GM21529 (cell line): ENCODE measurements at regions not wholly inside any gene's neighbourhood (a gene's known extent, or its start where the extent isn't known, plus 50 kb on each side); places are given as distances from the start of the nearest gene placed in this dataset.
"Not testable (repeated sequence)": the region's sequence is repeated elsewhere in the genome, so short reads cannot be mapped to it uniquely, and the experiment has no call there.

Experiments
- ATAC-seq: cut with Tn5 transposase; IDR thresholded peaks from one replicate; pipeline ENCODE4 v1.9.1; 2021; ENCODE audit not compliant: unreplicated experiment

DNA sequence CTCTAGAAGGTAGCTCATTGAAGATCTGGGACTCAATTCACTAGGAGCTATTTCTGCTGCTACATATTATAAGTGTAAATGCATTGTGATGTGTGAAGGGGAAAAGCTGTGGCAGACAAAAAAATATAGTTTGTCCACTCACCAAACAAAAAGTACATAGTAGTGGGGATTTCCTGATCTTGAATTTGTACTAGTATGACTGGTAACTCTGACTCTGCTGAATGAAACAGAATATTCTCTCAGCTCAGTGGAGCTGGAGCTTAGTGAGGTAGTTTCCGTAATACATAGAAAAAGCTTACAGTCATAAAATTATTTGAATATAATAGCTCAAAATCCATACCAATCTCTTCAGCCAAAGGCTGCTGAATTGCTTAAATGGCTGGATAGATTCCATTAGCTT lies 455.6 kb upstream of the CD180 start:
- ATAC-seq, result peak; percentile 78

- ATAC-seq, result no peak
These were observed 454.6 kb upstream of the CD180 start for GRCh38 chr5:67651180-67651579.

- ATAC-seq, result no peak
These were observed 451.6 kb upstream of the CD180 start for GRCh38 chr5:67648201-67648671.

DNA sequence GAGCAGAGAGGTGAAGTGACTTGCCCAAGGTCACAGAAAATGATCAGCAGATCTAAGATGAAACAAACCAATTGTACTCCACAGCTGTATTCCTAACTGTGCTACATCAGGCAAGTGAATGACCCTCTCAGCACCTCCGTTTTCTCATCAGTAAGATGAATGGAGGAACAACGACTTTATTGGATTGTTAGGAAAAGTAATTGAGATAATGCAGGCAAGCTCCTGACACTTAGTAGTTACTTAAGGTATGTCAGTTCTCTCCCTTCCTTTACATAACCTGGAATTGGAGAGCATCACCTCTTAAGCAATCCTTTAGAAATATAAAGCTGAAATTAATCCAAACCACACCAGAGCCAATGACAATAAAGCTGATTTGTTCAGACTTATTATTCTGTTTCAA lies 451.2 kb upstream of the CD180 start:
- ATAC-seq, result no peak

DNA sequence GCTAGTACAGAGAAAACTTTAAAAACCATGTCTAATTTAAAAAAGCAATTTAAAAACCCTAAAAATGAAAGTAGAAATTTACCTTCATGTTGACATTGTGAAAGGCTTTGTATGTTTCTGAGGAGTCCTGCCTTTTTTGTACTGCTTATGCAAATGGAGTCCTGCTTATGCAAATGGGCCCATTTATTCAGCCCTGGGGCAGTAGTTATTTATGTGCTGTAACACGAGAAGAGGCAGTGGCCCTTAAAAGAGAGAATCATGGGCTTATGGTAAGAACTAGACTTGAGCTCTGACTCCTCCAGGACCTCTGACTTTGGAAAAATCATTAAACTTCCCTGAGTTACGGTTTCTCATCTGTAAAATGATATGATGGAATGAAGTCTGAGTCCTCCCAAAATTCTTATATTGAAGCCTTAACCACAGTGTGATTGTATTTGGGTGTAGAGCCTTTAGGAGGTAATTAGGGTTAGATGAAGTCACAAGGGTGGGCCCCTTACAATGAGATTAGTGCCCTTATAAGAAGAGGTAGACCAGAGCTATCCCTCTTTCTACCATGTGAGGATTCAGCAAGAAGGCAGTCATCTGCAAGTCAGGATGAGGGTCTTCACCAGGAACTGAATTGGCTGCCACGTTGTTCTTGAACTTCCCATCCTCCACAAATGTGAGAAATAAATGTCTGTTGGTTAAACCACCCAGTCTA lies 447.8 kb upstream of the CD180 start:
- no peak for ATAC-seq

DNA sequence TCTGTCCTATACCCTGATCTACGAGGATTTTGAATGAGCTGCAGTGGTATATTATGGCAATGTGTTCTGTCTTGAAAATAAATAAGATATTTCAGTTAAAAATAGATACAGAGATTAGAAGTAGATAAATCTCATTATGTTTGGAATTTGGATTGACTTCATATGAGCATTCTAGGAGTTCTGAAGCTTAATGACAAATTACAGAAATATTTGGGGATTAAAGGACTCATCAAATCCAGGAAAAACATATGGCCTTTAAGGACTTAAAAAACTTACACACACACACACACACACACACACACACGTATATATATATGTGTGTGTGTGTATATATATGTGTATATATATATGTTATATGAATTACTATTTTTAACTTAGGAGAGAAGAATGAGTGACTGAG lies 446.9 kb upstream of the CD180 start:
- ATAC-seq, result no peak

- no peak for ATAC-seq
These were observed 443.4 kb upstream of the CD180 start for GRCh38 chr5:67639976-67640375.

GRCh38 chr5:67639313-67639712 lies 442.7 kb upstream of the CD180 start:
- no peak for ATAC-seq

- no peak for ATAC-seq
These were observed 440.4 kb upstream of the CD180 start for GRCh38 chr5:67636850-67637524.

DNA sequence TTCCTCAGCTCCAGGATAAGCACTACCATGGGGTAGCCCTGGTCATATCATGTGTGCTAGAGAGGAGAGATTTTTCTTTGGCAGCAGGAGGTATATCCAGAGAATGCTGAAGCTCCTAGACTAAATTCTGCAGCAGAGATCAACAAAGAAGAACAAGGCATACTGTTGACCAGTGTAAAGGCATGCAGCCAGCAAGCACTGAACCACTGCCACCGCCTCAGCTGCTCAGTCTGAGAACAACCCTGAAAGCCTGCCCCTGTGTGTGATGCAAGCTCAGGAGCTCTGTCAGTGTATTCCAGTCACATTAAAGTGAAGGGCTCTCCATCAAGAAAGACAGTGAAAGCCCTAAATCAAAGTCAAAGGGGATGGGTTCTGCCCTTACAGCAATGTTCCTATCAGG lies 439.5 kb upstream of the CD180 start:
- ATAC-seq, result no peak

DNA sequence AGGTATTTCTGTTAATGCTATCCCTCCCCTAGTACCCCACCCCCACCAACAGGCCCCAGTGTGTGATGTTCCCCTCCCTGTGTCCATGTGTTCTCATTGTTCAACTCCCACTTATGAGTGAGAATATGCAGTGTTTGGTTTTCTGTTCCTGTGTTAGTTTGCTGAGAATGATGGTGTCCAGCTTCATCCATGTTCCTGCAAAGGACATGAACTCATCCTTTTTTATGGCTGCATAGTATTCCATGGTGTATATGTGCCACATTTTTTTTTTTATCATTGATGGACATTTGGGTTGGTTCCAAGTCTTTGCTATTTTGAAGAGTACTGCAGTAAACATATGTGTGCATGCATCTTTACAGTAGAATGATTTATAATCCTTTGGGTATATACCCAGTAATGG lies 430.5 kb upstream of the CD180 start:
- ATAC-seq, result not testable (repeated sequence)

- no peak for ATAC-seq
These were observed 426.5 kb upstream of the CD180 start for GRCh38 chr5:67623078-67623477.

GRCh38 chr5:67620424-67621397 lies 424.1 kb upstream of the CD180 start:
- no peak for ATAC-seq

- no peak for ATAC-seq
These were observed 423.0 kb upstream of the CD180 start for GRCh38 chr5:67619636-67620035.

GRCh38 chr5:67619235-67619634 lies 422.6 kb upstream of the CD180 start:
- ATAC-seq, result no peak

DNA sequence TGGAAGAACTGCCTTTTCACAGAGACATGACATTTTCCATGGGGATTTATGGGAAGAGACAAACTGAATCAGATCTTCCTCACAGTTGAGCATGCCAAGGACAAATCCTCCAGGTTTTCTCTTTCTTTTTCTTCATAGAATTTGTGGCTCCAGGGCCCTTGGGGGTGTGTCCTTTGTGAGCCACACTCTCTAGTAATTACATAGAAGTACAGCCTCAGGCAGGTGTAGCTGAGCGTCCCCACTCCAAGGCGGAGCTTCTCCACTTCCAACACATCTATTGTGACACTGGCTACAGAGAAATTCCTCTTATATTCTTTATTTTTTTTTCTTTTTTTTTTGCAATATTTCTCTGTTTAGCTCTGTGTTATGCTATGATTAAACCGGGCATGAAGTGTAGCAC lies 420.5 kb upstream of the CD180 start:
- ATAC-seq, result no peak

- no peak for ATAC-seq
These were observed 416.4 kb upstream of the CD180 start for GRCh38 chr5:67612961-67613360.

- no peak for ATAC-seq
These were observed 413.8 kb upstream of the CD180 start for GRCh38 chr5:67610186-67610912.

DNA sequence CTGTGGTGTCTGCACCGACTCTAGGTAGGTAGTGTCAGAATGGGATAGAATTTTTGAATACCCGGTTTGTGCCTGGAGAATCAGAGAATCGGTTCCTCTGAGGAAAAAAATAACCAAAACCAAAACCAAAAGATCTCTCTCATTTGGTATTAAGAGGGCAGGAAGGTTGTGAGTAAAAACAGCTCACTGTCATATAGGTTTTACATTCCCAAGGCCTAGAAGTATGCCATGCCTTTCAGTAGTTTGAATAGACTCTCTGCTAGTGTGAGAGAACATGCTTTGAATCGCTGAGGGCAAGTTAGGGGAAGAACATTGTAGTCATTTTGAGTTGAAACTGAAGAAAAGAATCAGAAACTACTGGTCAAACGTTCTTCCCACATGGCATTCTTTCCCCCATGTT lies 411.4 kb upstream of the CD180 start:
- ATAC-seq, result no peak

DNA sequence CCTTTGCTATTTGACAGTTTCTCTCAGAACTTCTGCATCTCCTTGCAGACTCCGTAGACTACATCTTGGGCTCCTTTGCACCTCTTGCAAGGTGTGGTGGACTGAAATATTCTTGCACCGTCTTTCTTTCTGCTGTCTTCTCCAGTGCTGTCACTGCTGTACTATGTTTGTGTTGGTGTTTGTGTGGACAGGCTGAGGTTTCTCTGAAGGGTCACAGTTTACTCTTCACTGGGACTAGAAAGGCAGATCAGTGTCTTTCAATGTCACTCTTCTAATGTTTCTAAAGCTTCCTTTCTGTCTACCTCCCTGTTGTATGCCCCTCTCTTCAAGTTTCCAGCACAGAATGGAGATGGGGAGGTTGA lies 410.0 kb upstream of the CD180 start:
- ATAC-seq, result no peak
